ENCODE measurements at regions not wholly inside any gene's neighbourhood (a gene's known extent, or its start where the extent isn't known, plus 50 kb on each side); places are given as distances from the start of the nearest gene placed in this dataset.

- intact Hi-C loops (cut with micrococcal nuclease), result no loop called here
- POLR2A ChIA-PET, result no interaction called here
- Histone ChIP-seq H3K79me2 (ENCODE audit: insufficient read depth, low read length) (no peaks in the 10 kb centered on the region), H3K4me3 (replicated peaks in 1 of 2; ENCODE audit: low read depth in 1 of 2, low read length in 2 of 2) (no peak overlapping the region), H3K27me3 (ENCODE audit: insufficient read depth, low read length) (no peaks in the 10 kb centered on the region), H3K9me3 (ENCODE audit: control insufficient read depth in 1 of 2, insufficient read depth in 1 of 2, low read depth in 1 of 2, low read length in 2 of 2) (no peaks in the 10 kb centered on the region), H3K4me2 (ENCODE audit: low read length) (no peak overlapping the region), H3K9ac (ENCODE audit: low read length) (no peak overlapping the region), H4K20me1 (ENCODE audit: insufficient read depth) (no peaks in the 10 kb centered on the region), H3K27ac (ENCODE audit: low read depth, low read length) (no peak overlapping the region), H3K9me2 (ENCODE audit: insufficient read depth) (no peaks in the 10 kb centered on the region), H2AFZ (ENCODE audit: low read depth, low read length, poor library complexity, severe bottlenecking) (no peak overlapping the region), H3K4me1 (ENCODE audit: control insufficient read depth in 1 of 2, insufficient read depth in 2 of 2, low read length in 2 of 2) (peaks cover 28 to 33% of the 10 kb centered on the region in 2 experiments), H3K36me3 (ENCODE audit: control insufficient read depth in 1 of 2, insufficient read depth in 2 of 2, low read length in 2 of 2) (no peaks in the 10 kb centered on the region)
- no TSS peak for BruUV-seq (replicated peaks)
- DNase-seq (ENCODE audit: low read depth, low spot score) (no peak), ATAC-seq (no peak)
- CTCF ChIA-PET, result no interaction called here
- no peak for TF ChIP-seq MAX (IDR thresholded peaks at IDR 0.05)
- TF ChIP-seq POLR2A (IDR thresholded peaks at IDR 0.05; ENCODE audit: borderline replicate concordance, extremely low read depth, insufficient read depth, insufficient read length), result no peak
- no peak for TF ChIP-seq ATF3 (IDR thresholded peaks at IDR 0.05)
- no peak for TF ChIP-seq SIN3A (IDR thresholded peaks at IDR 0.05; ENCODE audit: low read depth)
- no peak for TF ChIP-seq JUND (IDR thresholded peaks at IDR 0.05)
- no peak for TF ChIP-seq CEBPB (IDR thresholded peaks at IDR 0.05; ENCODE audit: low read depth)
- no peak for TF ChIP-seq ZNF274 (IDR thresholded peaks at IDR 0.05; ENCODE audit: low read depth, low read length)
- TF ChIP-seq SRF (IDR thresholded peaks at IDR 0.05; ENCODE audit: low read depth), result no peak
- TF ChIP-seq CBX3 (IDR thresholded peaks at IDR 0.05; ENCODE audit: low read depth), result no peak
- no peak for TF ChIP-seq EZH2phosphoT487 (IDR thresholded peaks at IDR 0.05; ENCODE audit: borderline replicate concordance)
- RAD21 ChIA-PET (ENCODE audit: low non-redundant PET in 1 of 2, low total read pairs in 2 of 2, uncharacterized antibody in 2 of 2, unreplicated experiment in 2 of 2), result no interaction called here
Measured at GRCh38 chr5:139741823-139742172, 53.8 kb upstream of the PSD2 start.

GRCh38 chr5:139742173-139742903 lies 53.3 kb upstream of the PSD2 start:
- no TSS peak for BruUV-seq (replicated peaks)
- Histone ChIP-seq H2AFZ (ENCODE audit: low read depth, low read length, poor library complexity, severe bottlenecking) (no peak overlapping the region), H3K79me2 (ENCODE audit: insufficient read depth, low read length) (no peaks in the 10 kb centered on the region), H3K27ac (ENCODE audit: low read depth, low read length) (no peak overlapping the region; the same call in 1 of the 2 replicates), H3K9me2 (ENCODE audit: insufficient read depth) (no peaks in the 10 kb centered on the region), H4K20me1 (ENCODE audit: insufficient read depth) (no peaks in the 10 kb centered on the region), H3K27me3 (ENCODE audit: insufficient read depth, low read length) (no peaks in the 10 kb centered on the region), H3K9me3 (ENCODE audit: control insufficient read depth in 1 of 2, insufficient read depth in 1 of 2, low read depth in 1 of 2, low read length in 2 of 2) (no peaks in the 10 kb centered on the region), H3K4me2 (ENCODE audit: low read length) (no peak overlapping the region), H3K4me1 (ENCODE audit: control insufficient read depth in 1 of 2, insufficient read depth in 2 of 2, low read length in 2 of 2) (peaks cover 28 to 37% of the 10 kb centered on the region in 2 experiments), H3K4me3 (replicated peaks in 1 of 2; ENCODE audit: low read depth in 1 of 2, low read length in 2 of 2) (no peak overlapping the region), H3K36me3 (ENCODE audit: control insufficient read depth in 1 of 2, insufficient read depth in 2 of 2, low read length in 2 of 2) (no peaks in the 10 kb centered on the region), H3K9ac (ENCODE audit: low read length) (no peak overlapping the region)
- RAD21 ChIA-PET (ENCODE audit: low non-redundant PET in 1 of 2, low total read pairs in 2 of 2, uncharacterized antibody in 2 of 2, unreplicated experiment in 2 of 2), result no interaction called here
- CTCF ChIA-PET, result interaction anchor here (1.0 kb wide), 1 partner anchor 226 kb away, joined by 3 read pairs; no protein-coding TSS in a partner anchor
- ATAC-seq, result no peak
- intact Hi-C loops (cut with micrococcal nuclease), result no loop called here
- no peak for DNase-seq (ENCODE audit: low read depth, low spot score)
- POLR2A ChIA-PET, result no interaction called here
- TF ChIP-seq ZNF274 (IDR thresholded peaks at IDR 0.05; ENCODE audit: low read depth, low read length), result no peak
- no peak for TF ChIP-seq POLR2AphosphoS5 (IDR thresholded peaks at IDR 0.05; ENCODE audit: low read depth, low read length)
- no peak for TF ChIP-seq REST (IDR thresholded peaks at IDR 0.05; ENCODE audit: low read depth)
- TF ChIP-seq MAX (IDR thresholded peaks at IDR 0.05), result no peak
- no peak for TF ChIP-seq EZH2 (IDR thresholded peaks at IDR 0.05)
- no peak for TF ChIP-seq JUND (IDR thresholded peaks at IDR 0.05)
- TF ChIP-seq CTCF (IDR thresholded peaks at IDR 0.05 in 2 of 3, conservative IDR thresholded peaks at IDR 0.05 in 1 of 3; ENCODE audit: borderline replicate concordance in 1 of 3, insufficient read depth in 1 of 3, low read depth in 2 of 3, low read length in 2 of 3), result no peak
